SKM-1 treated with dmso at 0.1 percent for 144 hours (cell line): ENCODE measurements at regions not wholly inside any gene's neighbourhood (a gene's known extent, or its start where the extent isn't known, plus 50 kb on each side); places are given as distances from the start of the nearest gene placed in this dataset.
"Not testable (repeated sequence)": the region's sequence is repeated elsewhere in the genome, so short reads cannot be mapped to it uniquely, and the experiment has no call there.

Experiments used
- DNase-seq: peaks from one replicate; lab custom pipeline; 2025; ENCODE audit not compliant: unreplicated experiment; lab: John Stamatoyannopoulos, UW

GRCh38 chr10:109809954-109810353 lies 113.4 kb downstream of the XPNPEP1 start:
- DNase-seq, result not testable (repeated sequence)

GRCh38 chr10:109801191-109801590 lies 122.1 kb downstream of the XPNPEP1 start:
- not testable (repeated sequence) for DNase-seq

- DNase-seq, result no peak
These were observed 132.7 kb downstream of the XPNPEP1 start for GRCh38 chr10:109790647-109791046.

GRCh38 chr10:109784236-109784635 lies 139.1 kb downstream of the XPNPEP1 start:
- no peak for DNase-seq

- no peak for DNase-seq
These were observed 140.0 kb downstream of the XPNPEP1 start for GRCh38 chr10:109783286-109783685.

- DNase-seq, result no peak
These were observed 142.3 kb downstream of the XPNPEP1 start for GRCh38 chr10:109780997-109781396.

- no peak for DNase-seq
These were observed 144.3 kb downstream of the XPNPEP1 start for GRCh38 chr10:109778993-109779392.

- DNase-seq, result no peak
These were observed 149.2 kb downstream of the XPNPEP1 start for GRCh38 chr10:109774121-109774440.

- peak; percentile 36 for DNase-seq
These were observed 149.8 kb downstream of the XPNPEP1 start for GRCh38 chr10:109773288-109774120.

- DNase-seq, result no peak
These were observed 152.6 kb downstream of the XPNPEP1 start for GRCh38 chr10:109770663-109771062.

- DNase-seq, result no peak
These were observed 153.3 kb downstream of the XPNPEP1 start for GRCh38 chr10:109769966-109770365.

- no peak for DNase-seq
These were observed 157.5 kb downstream of the XPNPEP1 start for GRCh38 chr10:109765838-109766237.

- no peak for DNase-seq
These were observed 160.8 kb downstream of the XPNPEP1 start for GRCh38 chr10:109762555-109762954.

GRCh38 chr10:109757670-109758069 lies 165.6 kb downstream of the XPNPEP1 start:
- DNase-seq, result peak; percentile 16

GRCh38 chr10:109746861-109747260 lies 176.4 kb downstream of the XPNPEP1 start:
- DNase-seq, result no peak

- DNase-seq, result no peak
These were observed 179.3 kb downstream of the XPNPEP1 start for GRCh38 chr10:109744020-109744419.

GRCh38 chr10:109743574-109743973 lies 179.7 kb downstream of the XPNPEP1 start:
- no peak for DNase-seq

- no peak for DNase-seq
These were observed 180.2 kb downstream of the XPNPEP1 start for GRCh38 chr10:109743146-109743545.

- no peak for DNase-seq
These were observed 181.6 kb downstream of the XPNPEP1 start for GRCh38 chr10:109741712-109742111.

GRCh38 chr10:109740436-109740835 lies 182.9 kb downstream of the XPNPEP1 start:
- no peak for DNase-seq

GRCh38 chr10:109737626-109738025 lies 185.7 kb downstream of the XPNPEP1 start:
- no peak for DNase-seq

GRCh38 chr10:109737009-109737408 lies 186.3 kb downstream of the XPNPEP1 start:
- no peak for DNase-seq

- DNase-seq, result no peak
These were observed 187.5 kb downstream of the XPNPEP1 start for GRCh38 chr10:109735776-109736175.
